Psoas muscle (tissue), 7 donors: ENCODE measurements at regions not wholly inside any gene's neighbourhood (a gene's known extent, or its start where the extent isn't known, plus 50 kb on each side); places are given as distances from the start of the nearest gene placed in this dataset.

ENCODE experiments used
- ATAC-seq, 4 donors: fragments of 200-7000 bp; cut with Tn5 transposase; one replicate each; pipeline ENCODE4 v1.9.1; 2020; ENCODE audit warnings: moderate library complexity in 3 of 4, mild to moderate bottlenecking in 2 of 4
- DNase-seq, 2 donors: peaks; one replicate each; pipeline ENCODE4 v3.0.0-alpha.2; 2020
- H3K27ac ChIP-seq: fragments of 200-600 bp; one replicate; pipeline ENCODE4 v1.8.0; 2022
- H3K27me3 ChIP-seq, 3 donors: fragments of 200-600 bp in 1 of 3; one replicate each; pipeline versions ENCODE4 v1.6.1 to v1.8.0; 2013 to 2022; ENCODE audit warnings: low read length in 2 of 3, mild to moderate bottlenecking in 2 of 3, moderate library complexity in 1 of 3; ENCODE audit not compliant: insufficient read depth in 3 of 3
- H3K36me3 ChIP-seq, 2 donors: fragments of 200-600 bp in 1 of 2; one replicate each; pipeline versions ENCODE4 v1.6.1 to v1.8.0; 2013 to 2022; ENCODE audit warnings: low read depth in 1 of 2, mild to moderate bottlenecking in 1 of 2, moderate library complexity in 1 of 2; ENCODE audit not compliant: insufficient read depth in 1 of 2
- H3K4me1 ChIP-seq: fragments of 200-600 bp; one replicate; pipeline ENCODE4 v1.8.0; 2022
- H3K4me3 ChIP-seq: fragments of 200-600 bp; one replicate; pipeline ENCODE4 v1.8.0; 2022; ENCODE audit warnings: mild to moderate bottlenecking
- H3K9me3 ChIP-seq: fragments of 200-600 bp; one replicate; pipeline ENCODE4 v1.8.0; 2022
- WGBS, 3 donors: extraction: QIAGEN DNeasy Blood & Tissue Kit; methylation state at CpG; one replicate each; pipeline versions ENCODE4 v1.1.6 to v1.1.7; 2013; 5-methylcytosine and 5-hydroxymethylcytosine counted together
- intact Hi-C, 2 donors: fragments of 100-400 bp; cut with DNase I; formaldehyde crosslinking; loops; one replicate each; pipeline versions ENCODE4 v1.11.0 to v1.14.2; 2022
- TF ChIP-seq, protein P1 (sequence below): fragments of 200-600 bp; IDR thresholded peaks from one replicate; pipeline ENCODE4 v1.8.0; 2022; ENCODE audit warnings: antibody characterized with exemption
- donor health status: healthy with polysubstance abuse.
- donor health status: DM: no; HTN: no; CAD: no; lungs with moderate emphysema.
- donor health status: Bipolar disorder and iron deficiency.
- donor health status: healthy.
- donor health status: DM: yes; HTN: yes; CAD: no.
- donor health status: DM: no; HTN: no; CAD: no.
- donor health status: DM: yes; HTN: yes; CAD: no.

DNA sequence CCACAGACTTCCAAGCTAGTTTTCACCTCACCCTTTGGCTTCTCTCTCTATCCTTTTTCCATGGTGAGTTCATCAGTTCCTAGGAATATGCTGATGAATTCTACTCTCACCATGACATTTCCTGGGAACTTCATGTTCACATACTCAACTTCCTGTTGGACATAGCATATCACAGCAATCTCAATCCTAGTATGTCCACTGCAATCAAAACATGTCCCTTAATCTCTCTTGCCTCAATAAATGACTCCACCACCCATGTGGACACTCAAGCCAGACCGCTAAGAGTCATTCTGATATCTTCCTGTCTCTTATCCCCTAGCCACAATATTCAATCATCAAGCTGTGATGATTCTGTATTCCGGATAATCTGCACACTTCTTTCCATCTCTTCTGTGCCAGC is 66.7 kb upstream of the MME start:
- Histone ChIP-seq H3K9me3 (no peaks in the 10 kb centered on the region), H3K27me3 (no peaks in the 10 kb centered on the region), H3K27ac (no peak overlapping the region), H3K4me1 (no peaks in the 10 kb centered on the region), H3K4me3 (no peak overlapping the region), H3K36me3 (no peaks in the 10 kb centered on the region)
- ATAC-seq (no peak), DNase-seq (no peak)
- 42 to 87% (median 49%) methylated on average over 2 of the region's 2 CpGs for WGBS, 3 donors
- intact Hi-C loops, result no loop called here
- TF ChIP-seq, protein P1, sequence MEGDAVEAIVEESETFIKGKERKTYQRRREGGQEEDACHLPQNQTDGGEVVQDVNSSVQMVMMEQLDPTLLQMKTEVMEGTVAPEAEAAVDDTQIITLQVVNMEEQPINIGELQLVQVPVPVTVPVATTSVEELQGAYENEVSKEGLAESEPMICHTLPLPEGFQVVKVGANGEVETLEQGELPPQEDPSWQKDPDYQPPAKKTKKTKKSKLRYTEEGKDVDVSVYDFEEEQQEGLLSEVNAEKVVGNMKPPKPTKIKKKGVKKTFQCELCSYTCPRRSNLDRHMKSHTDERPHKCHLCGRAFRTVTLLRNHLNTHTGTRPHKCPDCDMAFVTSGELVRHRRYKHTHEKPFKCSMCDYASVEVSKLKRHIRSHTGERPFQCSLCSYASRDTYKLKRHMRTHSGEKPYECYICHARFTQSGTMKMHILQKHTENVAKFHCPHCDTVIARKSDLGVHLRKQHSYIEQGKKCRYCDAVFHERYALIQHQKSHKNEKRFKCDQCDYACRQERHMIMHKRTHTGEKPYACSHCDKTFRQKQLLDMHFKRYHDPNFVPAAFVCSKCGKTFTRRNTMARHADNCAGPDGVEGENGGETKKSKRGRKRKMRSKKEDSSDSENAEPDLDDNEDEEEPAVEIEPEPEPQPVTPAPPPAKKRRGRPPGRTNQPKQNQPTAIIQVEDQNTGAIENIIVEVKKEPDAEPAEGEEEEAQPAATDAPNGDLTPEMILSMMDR, result no peak

DNA sequence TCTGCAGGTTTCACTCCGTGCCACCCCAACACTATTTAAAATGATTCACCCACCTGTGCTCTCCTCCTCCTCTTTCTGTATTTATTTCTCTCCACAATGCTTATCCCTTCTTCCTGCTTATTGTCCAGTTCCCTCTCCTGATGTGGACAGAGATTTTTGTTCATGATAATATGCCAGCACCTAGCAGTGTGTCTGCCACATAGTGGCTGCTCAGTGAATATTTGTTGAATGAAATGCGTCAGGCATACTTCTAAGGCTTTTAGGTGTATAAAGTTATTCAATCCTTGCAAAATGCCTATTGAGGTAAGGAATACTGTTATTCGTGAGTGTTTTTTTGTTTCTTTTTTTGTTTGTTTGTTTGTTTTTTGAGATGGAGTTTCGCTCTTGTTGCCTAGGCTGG is 67.5 kb upstream of the MME start:
- DNase-seq (no peak), ATAC-seq (no peak)
- Histone ChIP-seq H3K9me3 (no peaks in the 10 kb centered on the region), H3K27ac (no peak overlapping the region), H3K4me3 (no peak overlapping the region), H3K4me1 (no peaks in the 10 kb centered on the region), H3K27me3 (no peaks in the 10 kb centered on the region), H3K36me3 (no peaks in the 10 kb centered on the region)
- 80 to 89% (median 88%) methylated on average over 4 of the region's 4 CpGs for WGBS, 3 donors
- intact Hi-C loops, result no loop called here
- TF ChIP-seq, protein P1, result no peak

DNA sequence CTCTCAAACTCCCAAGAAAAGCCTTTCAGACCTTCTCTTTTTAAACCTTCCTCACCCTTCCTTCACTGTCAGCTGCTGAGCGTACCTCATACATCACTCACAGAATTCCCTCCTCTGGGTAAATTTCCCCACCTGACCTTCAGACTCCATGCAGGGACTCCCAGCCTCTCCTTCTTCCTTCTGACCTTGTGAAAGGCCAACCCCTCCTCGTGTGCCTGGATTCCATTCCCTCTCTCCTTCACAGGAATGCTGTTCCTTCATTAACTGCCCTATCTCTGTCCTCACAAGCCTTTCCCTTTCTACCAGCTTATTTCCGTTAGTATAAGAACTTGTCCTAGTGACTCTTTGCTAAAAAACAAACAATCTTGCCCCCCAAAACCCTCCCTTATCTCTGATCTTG is 69.7 kb upstream of the MME start:
- DNase-seq (no peak), ATAC-seq (no peak)
- Histone ChIP-seq H3K27me3 (no peaks in the 10 kb centered on the region), H3K4me1 (no peaks in the 10 kb centered on the region), H3K4me3 (no peak overlapping the region), H3K36me3 (no peaks in the 10 kb centered on the region), H3K9me3 (no peaks in the 10 kb centered on the region), H3K27ac (no peak overlapping the region)
- TF ChIP-seq, protein P1, result no peak
- WGBS, 3 donors, result 66 to 70% (median 68%) methylated on average over 3 of the region's 3 CpGs
- intact Hi-C loops, result no loop called here

DNA sequence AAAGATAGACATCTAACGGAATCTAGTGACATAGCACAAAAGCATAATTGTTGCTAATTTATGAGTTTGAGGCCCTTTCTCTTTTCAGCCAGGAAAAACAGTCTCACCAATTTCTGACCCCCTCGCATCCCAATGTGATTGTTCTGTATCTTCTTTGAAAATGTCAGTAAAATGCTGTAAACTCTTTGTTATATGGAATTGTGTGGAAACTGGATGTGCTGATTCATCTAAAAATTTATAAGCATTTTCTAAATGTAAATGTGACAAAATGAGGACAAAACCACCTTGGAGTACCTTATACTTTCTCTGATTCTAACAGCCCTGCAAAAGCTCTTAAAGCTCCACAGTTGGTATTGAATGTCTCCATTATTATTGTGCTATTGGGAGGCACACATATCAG is 70.9 kb upstream of the MME start:
- no peaks in the 10 kb centered on the region for H3K9me3 ChIP-seq
- no peak overlapping the region for H3K27ac ChIP-seq
- no peaks in the 10 kb centered on the region for H3K36me3 ChIP-seq
- DNase-seq (no peak), ATAC-seq (no peak)
- TF ChIP-seq, protein P1, result no peak
- no peak overlapping the region for H3K4me3 ChIP-seq
- WGBS, 3 donors, result 87 to 89% (median 88%) methylated on average over 2 of the region's 2 CpGs
- H3K4me1 ChIP-seq, result no peaks in the 10 kb centered on the region
- no peaks in the 10 kb centered on the region for H3K27me3 ChIP-seq
- intact Hi-C loops, result no loop called here

DNA sequence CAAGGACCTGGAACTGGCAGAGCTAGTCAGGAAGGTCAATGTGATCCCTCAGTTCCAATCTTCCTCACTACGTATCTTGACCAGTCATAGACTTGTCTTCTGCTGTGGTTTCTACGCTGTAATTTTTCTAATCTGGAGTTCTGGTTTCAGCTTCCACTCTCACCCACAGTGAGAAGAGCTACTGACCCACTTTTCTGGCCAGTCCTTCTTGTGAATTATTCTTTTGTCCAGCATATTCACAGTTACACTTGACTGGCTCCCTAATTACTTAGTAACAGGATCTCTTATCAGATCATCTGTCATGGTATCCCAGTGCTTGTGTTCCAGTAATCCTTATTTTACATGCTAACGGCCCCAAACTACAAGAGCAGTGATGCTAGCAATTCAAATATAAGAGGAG is 72.4 kb upstream of the MME start:
- TF ChIP-seq, protein P1, result no peak
- no peak for ATAC-seq
- Histone ChIP-seq H3K36me3 (no peaks in the 10 kb centered on the region), H3K4me3 (no peak overlapping the region), H3K27me3 (no peaks in the 10 kb centered on the region), H3K4me1 (no peaks in the 10 kb centered on the region), H3K27ac (no peak overlapping the region), H3K9me3 (no peaks in the 10 kb centered on the region)
- intact Hi-C loops, result no loop called here
- no peak for DNase-seq
- 47 to 61% (median 59%) methylated on average over 3 of the region's 3 CpGs for WGBS, 3 donors
